ENCODE measurements at regions not wholly inside any gene's neighbourhood (a gene's known extent, or its start where the extent isn't known, plus 50 kb on each side); places are given as distances from the start of the nearest gene placed in this dataset.

DNA sequence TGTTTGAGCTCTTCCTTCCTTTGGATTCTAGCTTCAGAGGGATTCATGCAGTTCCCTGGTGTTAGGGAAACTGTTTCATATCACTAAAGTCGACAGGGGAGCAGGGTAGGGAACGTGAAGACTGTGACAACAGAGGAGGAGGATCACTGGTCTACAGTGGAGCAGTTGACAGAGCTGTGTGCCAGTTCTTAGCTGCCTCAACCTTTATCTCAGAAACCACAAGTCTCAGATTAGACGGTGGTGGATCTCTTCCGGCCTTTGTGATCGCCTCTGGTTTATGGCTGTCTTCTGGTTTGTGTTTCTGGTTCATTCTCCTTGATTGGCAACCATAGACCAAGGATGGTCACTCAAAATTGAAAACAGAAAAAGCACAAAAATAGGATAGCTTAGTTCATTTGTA is 538.9 kb upstream of the API5 start:
- H4K20me1 ChIP-seq (ENCODE audit: insufficient read depth, low read length), result no peaks in the 10 kb centered on the region
- no peak overlapping the region for H3K4me3 ChIP-seq (ENCODE audit: low read length)
- no peaks in the 10 kb centered on the region for H3K27me3 ChIP-seq (ENCODE audit: low read depth, low read length)
- no peak overlapping the region for H3K9ac ChIP-seq (ENCODE audit: low read length)
- H3K9me3 ChIP-seq (ENCODE audit: insufficient read depth, low read length), result no peaks in the 10 kb centered on the region
- no peak overlapping the region for H3K27ac ChIP-seq (ENCODE audit: low read length)
- H2AFZ ChIP-seq (ENCODE audit: low read depth, low read length), result no peak overlapping the region
- peaks cover 9% of the 10 kb centered on the region for H3K4me1 ChIP-seq (ENCODE audit: low read length)
- H3K4me2 ChIP-seq (ENCODE audit: low read length), result no peak overlapping the region
- TF ChIP-seq EZH2phosphoT487 (IDR thresholded peaks at IDR 0.05; ENCODE audit: low read depth), result no peak
- TF ChIP-seq CTCF (IDR thresholded peaks at IDR 0.05; ENCODE audit: low read depth, low read length), result no peak
- H3K36me3 ChIP-seq (replicated peaks; ENCODE audit: low read depth, low read length), result no peaks in the 10 kb centered on the region
- no peaks in the 10 kb centered on the region for H3K79me2 ChIP-seq (ENCODE audit: low read length)

DNA sequence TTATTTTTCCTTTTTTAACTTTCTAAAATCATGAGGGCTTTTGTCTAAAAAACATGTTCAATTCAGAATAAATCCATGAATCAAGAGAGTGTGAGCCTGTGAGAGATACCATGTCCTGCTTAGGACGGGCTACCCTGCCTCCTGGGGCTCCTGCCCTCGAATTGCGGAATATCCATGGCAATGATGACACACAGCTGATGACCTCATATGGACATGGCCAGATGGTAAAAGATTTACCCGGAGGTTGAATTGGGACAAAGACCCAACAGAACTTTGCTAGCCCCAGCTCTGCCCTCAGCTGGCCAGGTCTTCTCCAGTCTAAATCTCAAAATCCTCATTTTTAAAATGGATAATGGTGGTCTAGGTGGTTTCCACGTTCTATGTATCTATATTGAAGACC is 538.1 kb upstream of the API5 start:
- Histone ChIP-seq H3K27ac (ENCODE audit: low read length) (no peak overlapping the region), H3K9me3 (ENCODE audit: insufficient read depth, low read length) (no peaks in the 10 kb centered on the region), H3K4me3 (ENCODE audit: low read length) (no peak overlapping the region), H3K79me2 (ENCODE audit: low read length) (no peaks in the 10 kb centered on the region), H4K20me1 (ENCODE audit: insufficient read depth, low read length) (no peaks in the 10 kb centered on the region), H3K36me3 (replicated peaks; ENCODE audit: low read depth, low read length) (no peaks in the 10 kb centered on the region), H2AFZ (ENCODE audit: low read depth, low read length) (no peak overlapping the region), H3K4me1 (ENCODE audit: low read length) (peaks cover 9% of the 10 kb centered on the region), H3K4me2 (ENCODE audit: low read length) (no peak overlapping the region), H3K27me3 (ENCODE audit: low read depth, low read length) (no peaks in the 10 kb centered on the region), H3K9ac (ENCODE audit: low read length) (no peak overlapping the region)
- TF ChIP-seq EZH2phosphoT487 (IDR thresholded peaks at IDR 0.05; ENCODE audit: low read depth), result no peak
- no peak for TF ChIP-seq CTCF (IDR thresholded peaks at IDR 0.05; ENCODE audit: low read depth, low read length)

GRCh38 chr11:42774567-42774966 is 537.2 kb upstream of the API5 start:
- Histone ChIP-seq H3K36me3 (replicated peaks; ENCODE audit: low read depth, low read length) (no peaks in the 10 kb centered on the region), H3K4me3 (ENCODE audit: low read length) (no peak overlapping the region), H3K4me1 (ENCODE audit: low read length) (peaks cover 9% of the 10 kb centered on the region), H3K9me3 (ENCODE audit: insufficient read depth, low read length) (no peaks in the 10 kb centered on the region), H3K27me3 (ENCODE audit: low read depth, low read length) (no peaks in the 10 kb centered on the region), H4K20me1 (ENCODE audit: insufficient read depth, low read length) (no peaks in the 10 kb centered on the region), H2AFZ (ENCODE audit: low read depth, low read length) (no peak overlapping the region), H3K27ac (ENCODE audit: low read length) (no peak overlapping the region), H3K4me2 (ENCODE audit: low read length) (no peak overlapping the region), H3K79me2 (ENCODE audit: low read length) (no peaks in the 10 kb centered on the region), H3K9ac (ENCODE audit: low read length) (no peak overlapping the region)
- TF ChIP-seq EZH2phosphoT487 (IDR thresholded peaks at IDR 0.05; ENCODE audit: low read depth) (no peak), CTCF (IDR thresholded peaks at IDR 0.05; ENCODE audit: low read depth, low read length) (no peak)

GRCh38 chr11:42777776-42778175 is 534.0 kb upstream of the API5 start:
- H3K79me2 ChIP-seq (ENCODE audit: low read length), result no peaks in the 10 kb centered on the region
- H4K20me1 ChIP-seq (ENCODE audit: insufficient read depth, low read length), result no peaks in the 10 kb centered on the region
- no peak overlapping the region for H3K4me2 ChIP-seq (ENCODE audit: low read length)
- H3K9me3 ChIP-seq (ENCODE audit: insufficient read depth, low read length), result no peaks in the 10 kb centered on the region
- H3K4me3 ChIP-seq (ENCODE audit: low read length), result no peak overlapping the region
- no peak overlapping the region for H2AFZ ChIP-seq (ENCODE audit: low read depth, low read length)
- H3K4me1 ChIP-seq (ENCODE audit: low read length), result no peaks in the 10 kb centered on the region
- no peaks in the 10 kb centered on the region for H3K27me3 ChIP-seq (ENCODE audit: low read depth, low read length)
- no peak overlapping the region for H3K27ac ChIP-seq (ENCODE audit: low read length)
- TF ChIP-seq EZH2phosphoT487 (IDR thresholded peaks at IDR 0.05; ENCODE audit: low read depth) (no peak), CTCF (IDR thresholded peaks at IDR 0.05; ENCODE audit: low read depth, low read length) (no peak)
- H3K9ac ChIP-seq (ENCODE audit: low read length), result no peak overlapping the region
- no peaks in the 10 kb centered on the region for H3K36me3 ChIP-seq (replicated peaks; ENCODE audit: low read depth, low read length)

Data from OCI-LY3 (cell line).